ENCODE measurements at regions not wholly inside any gene's neighbourhood (a gene's known extent, or its start where the extent isn't known, plus 50 kb on each side); places are given as distances from the start of the nearest gene placed in this dataset.
A peak's percentile ranks its signal among the peaks of the same experiment; 100 is the strongest.

DNA sequence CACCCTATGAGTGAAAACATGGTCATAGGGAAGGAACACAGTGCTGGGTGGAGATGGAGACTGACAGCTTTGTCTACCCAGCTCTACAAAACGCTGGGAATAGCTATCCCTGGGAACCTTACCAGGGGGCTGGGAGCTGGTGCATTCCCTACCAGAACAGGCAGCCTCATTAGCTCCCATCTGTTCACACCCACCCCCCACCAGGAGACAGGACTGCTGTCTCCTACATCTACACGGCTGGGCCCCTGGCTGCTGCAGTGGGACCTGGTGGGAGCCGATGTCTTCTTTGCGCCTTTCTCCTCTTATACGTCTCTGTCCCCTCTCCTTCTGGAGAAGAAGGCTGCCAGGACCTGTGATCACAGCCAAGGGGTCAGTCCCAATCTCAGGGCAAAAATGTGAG is 90.8 kb downstream of the UQCRFS1 start:
- CTCF ChIA-PET (ENCODE audit: partially characterized antibody): no interaction called here
- POLR2A ChIA-PET (ENCODE audit: partially characterized antibody): no interaction called here
- H3K27me3 Mint-ChIP-seq: peaks cover 2 to 5% of the 10 kb centered on the region in 2 donors

GRCh38 chr19:29121684-29122083 is 91.3 kb downstream of the UQCRFS1 start:
- ChIA-PET CTCF (ENCODE audit: partially characterized antibody) (no interaction called here), POLR2A (ENCODE audit: partially characterized antibody) (no interaction called here)
- intact Hi-C loops (cut with micrococcal nuclease): no loop called here
- Histone ChIP-seq H3K27ac (ENCODE audit: low read depth, low read length) (no peak overlapping the region), H3K4me3 (ENCODE audit: low read length in 2 of 2) (no peak overlapping the region), H3K27me3 (ENCODE audit: insufficient read depth, low read length) (no peaks in the 10 kb centered on the region), H3K36me3 (ENCODE audit: insufficient read depth, low read length) (no peaks in the 10 kb centered on the region), H3K9me3 (ENCODE audit: control insufficient read depth in 1 of 2, low read length in 2 of 2) (no peaks in the 10 kb centered on the region), H3K4me1 (ENCODE audit: insufficient read depth, low read length) (no peaks in the 10 kb centered on the region)
- H3K4me1 Mint-ChIP-seq: no peaks in the 10 kb centered on the region
- peaks cover 3 to 30% (median 18%) of the 10 kb centered on the region in 8 donors for H3K9me3 Mint-ChIP-seq
- H3K27me3 Mint-ChIP-seq: peaks cover 2 to 5% of the 10 kb centered on the region in 2 donors
- H3K4me3 Mint-ChIP-seq: no peak overlapping the region
- H3K27ac Mint-ChIP-seq: no peak overlapping the region
- H3K36me3 Mint-ChIP-seq: no peaks in the 10 kb centered on the region
- DNase-seq: no peak

More for the DNA sequence above, 90.8 kb downstream of the UQCRFS1 start:
- Mint-ChIP-seq H3K4me3 (no peak overlapping the region), H3K9me3 (peaks cover 3 to 30% (median 18%) of the 10 kb centered on the region in 8 donors), H3K36me3 (no peaks in the 10 kb centered on the region), H3K27ac (no peak overlapping the region), H3K4me1 (no peaks in the 10 kb centered on the region)
- no peak for DNase-seq
- H3K27me3 ChIP-seq (ENCODE audit: insufficient read depth, low read length): no peaks in the 10 kb centered on the region
- no peaks in the 10 kb centered on the region for H3K36me3 ChIP-seq (ENCODE audit: insufficient read depth, low read length)
- no peak overlapping the region for H3K27ac ChIP-seq (ENCODE audit: low read depth, low read length)
- no peak overlapping the region for H3K4me3 ChIP-seq (ENCODE audit: low read length in 2 of 2)
- intact Hi-C loops (cut with micrococcal nuclease): no loop called here
- no peaks in the 10 kb centered on the region for H3K4me1 ChIP-seq (ENCODE audit: insufficient read depth, low read length)
- H3K9me3 ChIP-seq (ENCODE audit: control insufficient read depth in 1 of 2, low read length in 2 of 2): no peaks in the 10 kb centered on the region

DNA sequence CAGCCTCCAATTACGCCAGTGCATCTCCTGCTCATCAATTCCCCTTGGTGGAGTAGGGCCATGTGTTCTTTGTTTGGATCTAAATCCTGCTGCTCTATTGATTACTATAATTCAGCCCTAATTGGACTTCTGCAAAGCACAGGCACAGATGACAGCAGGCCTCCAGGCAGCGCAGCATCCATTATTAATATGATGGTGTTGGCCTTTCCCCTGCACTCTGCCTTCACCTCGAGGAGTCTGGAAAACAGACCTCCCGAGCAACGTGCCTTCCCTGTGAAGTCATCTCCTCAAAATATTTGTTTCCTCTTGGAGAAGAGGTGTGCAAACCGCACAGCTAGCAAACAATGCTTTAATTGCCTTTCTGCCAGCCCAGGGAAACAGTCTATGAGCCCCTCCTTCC is 92.5 kb downstream of the UQCRFS1 start:
- POLR2A ChIA-PET (ENCODE audit: partially characterized antibody): no interaction called here
- Mint-ChIP-seq H3K4me3 (peak overlapping the region in 1 of 8 donors; percentile 33), H3K4me1 (no peaks in the 10 kb centered on the region), H3K36me3 (no peaks in the 10 kb centered on the region), H3K9me3 (peaks cover 0 to 27% (median 17%) of the 10 kb centered on the region in 8 donors), H3K27ac (no peak overlapping the region), H3K27me3 (peaks cover 2 to 3% of the 10 kb centered on the region in 2 donors)
- intact Hi-C loops (cut with micrococcal nuclease): no loop called here
- H3K36me3 ChIP-seq (ENCODE audit: insufficient read depth, low read length): no peaks in the 10 kb centered on the region
- CTCF ChIA-PET (ENCODE audit: partially characterized antibody): no interaction called here
- no peaks in the 10 kb centered on the region for H3K27me3 ChIP-seq (ENCODE audit: insufficient read depth, low read length)
- DNase-seq: no peak
- H3K27ac ChIP-seq (ENCODE audit: low read depth, low read length): no peak overlapping the region
- H3K9me3 ChIP-seq (ENCODE audit: control insufficient read depth in 1 of 2, low read length in 2 of 2): no peaks in the 10 kb centered on the region
- no peak overlapping the region for H3K4me3 ChIP-seq (ENCODE audit: low read length in 2 of 2)
- no peaks in the 10 kb centered on the region for H3K4me1 ChIP-seq (ENCODE audit: insufficient read depth, low read length)

DNA sequence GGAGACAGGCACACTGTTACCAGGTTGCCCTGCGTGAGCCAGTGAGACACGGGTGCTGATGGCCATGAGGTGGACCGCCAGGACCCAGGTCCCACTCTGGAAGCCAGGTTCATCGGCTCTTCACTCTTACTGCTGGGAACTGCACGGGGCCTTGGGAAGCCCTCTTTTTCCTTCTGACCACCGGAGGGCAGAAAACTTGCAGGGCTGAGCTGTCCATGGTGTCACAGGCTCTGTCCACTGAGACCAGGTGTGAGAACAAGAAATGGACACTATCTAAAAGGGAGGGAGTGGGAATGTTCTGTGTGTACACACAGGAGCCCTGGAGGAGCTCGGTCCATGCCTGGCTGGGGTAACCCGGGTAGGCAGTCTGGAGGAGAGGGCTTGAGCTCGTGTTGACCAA is 93.4 kb downstream of the UQCRFS1 start:
- no peak for DNase-seq
- Histone ChIP-seq H3K36me3 (ENCODE audit: insufficient read depth, low read length) (no peaks in the 10 kb centered on the region), H3K9me3 (ENCODE audit: control insufficient read depth in 1 of 2, low read length in 2 of 2) (no peaks in the 10 kb centered on the region), H3K27me3 (ENCODE audit: insufficient read depth, low read length) (no peaks in the 10 kb centered on the region), H3K4me3 (ENCODE audit: low read length in 2 of 2) (no peak overlapping the region), H3K4me1 (ENCODE audit: insufficient read depth, low read length) (no peaks in the 10 kb centered on the region), H3K27ac (ENCODE audit: low read depth, low read length) (no peak overlapping the region)
- intact Hi-C loops (cut with micrococcal nuclease): no loop called here
- no peaks in the 10 kb centered on the region for H3K4me1 Mint-ChIP-seq
- CTCF ChIA-PET (ENCODE audit: partially characterized antibody): no interaction called here
- H3K27ac Mint-ChIP-seq: no peak overlapping the region
- POLR2A ChIA-PET (ENCODE audit: partially characterized antibody): no interaction called here
- no peaks in the 10 kb centered on the region for H3K36me3 Mint-ChIP-seq
- peaks cover 2 to 3% of the 10 kb centered on the region in 2 donors for H3K27me3 Mint-ChIP-seq
- H3K9me3 Mint-ChIP-seq: peaks cover 0 to 21% (median 12%) of the 10 kb centered on the region in 8 donors
- H3K4me3 Mint-ChIP-seq: no peak overlapping the region

DNA sequence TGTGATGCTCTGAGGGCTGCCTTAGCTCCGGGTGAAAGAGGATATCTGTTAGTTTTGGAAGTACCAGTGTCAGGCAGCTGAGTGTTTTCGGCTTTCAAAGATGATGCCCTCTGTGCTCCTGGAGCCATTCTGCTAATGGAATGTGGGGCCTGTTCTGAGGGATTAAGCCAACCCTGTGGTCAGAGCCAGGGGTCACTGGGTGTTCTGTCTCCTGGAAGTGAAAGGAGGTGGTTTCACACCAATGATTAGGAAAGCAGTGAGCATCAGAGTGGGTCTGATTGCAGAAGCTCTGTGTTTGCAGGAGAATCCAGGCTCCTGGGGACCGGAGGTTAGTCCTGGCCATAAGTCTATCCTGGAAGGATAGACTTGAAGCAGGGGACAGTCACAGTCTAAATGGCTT is 94.6 kb downstream of the UQCRFS1 start:
- H3K9me3 Mint-ChIP-seq: peaks cover 0 to 12% (median 6%) of the 10 kb centered on the region in 8 donors
- CTCF ChIA-PET (ENCODE audit: partially characterized antibody): no interaction called here

DNA sequence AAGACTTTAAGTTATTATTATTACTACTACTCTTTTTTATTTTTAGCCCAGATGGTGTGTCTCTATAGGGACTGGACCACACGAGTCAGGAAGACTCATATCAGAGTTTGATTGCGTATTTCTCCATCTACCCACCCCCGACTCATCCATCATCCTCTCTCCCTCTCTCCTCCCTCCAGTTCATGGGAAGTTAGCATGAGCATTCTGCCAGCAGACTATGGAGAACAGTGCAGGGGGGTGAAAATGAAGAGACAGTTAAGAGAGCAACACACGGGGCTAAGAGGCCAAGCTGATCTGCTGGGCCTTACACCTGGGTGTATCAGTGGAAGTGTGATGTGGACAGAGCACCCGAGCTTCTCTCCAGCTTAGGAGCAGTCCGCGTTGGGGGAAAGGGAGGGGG is 95.0 kb downstream of the UQCRFS1 start:
- no peaks in the 10 kb centered on the region for H3K9me3 ChIP-seq (ENCODE audit: control insufficient read depth in 1 of 2, low read length in 2 of 2)
- Mint-ChIP-seq H3K4me1 (no peaks in the 10 kb centered on the region), H3K4me3 (no peak overlapping the region), H3K27me3 (peaks cover 0 to 2% of the 10 kb centered on the region in 2 donors), H3K9me3 (peaks cover 0 to 10% (median 4%) of the 10 kb centered on the region in 8 donors), H3K36me3 (no peaks in the 10 kb centered on the region), H3K27ac (no peak overlapping the region)
- no peak for DNase-seq
- intact Hi-C loops (cut with micrococcal nuclease): no loop called here
- H3K27ac ChIP-seq (ENCODE audit: low read depth, low read length): no peak overlapping the region
- POLR2A ChIA-PET (ENCODE audit: partially characterized antibody): no interaction called here
- H3K27me3 ChIP-seq (ENCODE audit: insufficient read depth, low read length): no peaks in the 10 kb centered on the region
- no peak overlapping the region for H3K4me3 ChIP-seq (ENCODE audit: low read length in 2 of 2)
- no peaks in the 10 kb centered on the region for H3K36me3 ChIP-seq (ENCODE audit: insufficient read depth, low read length)
- no peaks in the 10 kb centered on the region for H3K4me1 ChIP-seq (ENCODE audit: insufficient read depth, low read length)
- CTCF ChIA-PET (ENCODE audit: partially characterized antibody): no interaction called here

More for the DNA sequence above, 94.6 kb downstream of the UQCRFS1 start:
- Histone ChIP-seq H3K27ac (ENCODE audit: low read depth, low read length) (no peak overlapping the region), H3K36me3 (ENCODE audit: insufficient read depth, low read length) (no peaks in the 10 kb centered on the region), H3K27me3 (ENCODE audit: insufficient read depth, low read length) (no peaks in the 10 kb centered on the region), H3K4me3 (ENCODE audit: low read length in 2 of 2) (no peak overlapping the region), H3K9me3 (ENCODE audit: control insufficient read depth in 1 of 2, low read length in 2 of 2) (no peaks in the 10 kb centered on the region), H3K4me1 (ENCODE audit: insufficient read depth, low read length) (no peaks in the 10 kb centered on the region)
- intact Hi-C loops (cut with micrococcal nuclease): no loop called here
- Mint-ChIP-seq H3K4me1 (no peaks in the 10 kb centered on the region), H3K27ac (no peak overlapping the region), H3K27me3 (peaks cover 0 to 2% of the 10 kb centered on the region in 2 donors), H3K36me3 (no peaks in the 10 kb centered on the region), H3K4me3 (no peak overlapping the region)
- POLR2A ChIA-PET (ENCODE audit: partially characterized antibody): no interaction called here
- DNase-seq: no peak

DNA sequence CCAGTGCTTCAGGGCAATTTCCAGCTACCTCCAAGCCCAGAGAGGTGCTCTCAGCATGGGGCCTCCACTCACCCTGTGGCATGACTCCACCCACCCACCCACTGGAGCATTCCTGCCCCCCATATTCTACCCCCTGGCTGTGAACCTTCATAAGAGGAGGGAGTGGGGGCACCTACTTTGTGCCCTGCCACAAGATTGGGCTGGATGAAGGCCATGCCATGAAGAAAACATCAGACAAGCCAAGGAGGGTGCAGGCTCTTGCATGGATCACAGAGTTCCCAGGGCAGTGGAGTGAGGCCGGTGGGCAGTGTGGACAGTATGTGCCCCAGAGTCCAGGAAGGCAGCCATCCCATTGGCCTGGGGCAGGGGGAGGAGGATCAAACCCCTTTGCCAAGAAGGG is 97.8 kb downstream of the UQCRFS1 start:
- no peak overlapping the region for H3K4me3 Mint-ChIP-seq
- Histone ChIP-seq H3K9me3 (ENCODE audit: control insufficient read depth in 1 of 2, low read length in 2 of 2) (no peaks in the 10 kb centered on the region), H3K4me3 (ENCODE audit: low read length in 2 of 2) (no peak overlapping the region), H3K27me3 (ENCODE audit: insufficient read depth, low read length) (no peaks in the 10 kb centered on the region), H3K4me1 (ENCODE audit: insufficient read depth, low read length) (no peaks in the 10 kb centered on the region), H3K36me3 (ENCODE audit: insufficient read depth, low read length) (no peaks in the 10 kb centered on the region), H3K27ac (ENCODE audit: low read depth, low read length) (no peak overlapping the region)
- POLR2A ChIA-PET (ENCODE audit: partially characterized antibody): no interaction called here
- H3K4me1 Mint-ChIP-seq: no peaks in the 10 kb centered on the region
- peaks cover 1 to 3% of the 10 kb centered on the region in 2 donors for H3K27me3 Mint-ChIP-seq
- no peak overlapping the region for H3K27ac Mint-ChIP-seq
- H3K9me3 Mint-ChIP-seq: peaks cover 0 to 4% (median 0%) of the 10 kb centered on the region in 8 donors
- intact Hi-C loops (cut with micrococcal nuclease): no loop called here
- DNase-seq: no peak
- no peaks in the 10 kb centered on the region for H3K36me3 Mint-ChIP-seq
- CTCF ChIA-PET (ENCODE audit: partially characterized antibody): no interaction called here

GRCh38 chr19:29113838-29114237 is 99.1 kb downstream of the UQCRFS1 start:
- Mint-ChIP-seq H3K36me3 (no peaks in the 10 kb centered on the region), H3K9me3 (peaks cover 0 to 4% (median 0%) of the 10 kb centered on the region in 8 donors), H3K4me3 (no peak overlapping the region), H3K27ac (no peak overlapping the region), H3K4me1 (no peaks in the 10 kb centered on the region), H3K27me3 (peaks cover 1 to 5% of the 10 kb centered on the region in 2 donors)
- DNase-seq: no peak
- POLR2A ChIA-PET (ENCODE audit: partially characterized antibody): no interaction called here
- H3K27ac ChIP-seq (ENCODE audit: low read depth, low read length): no peak overlapping the region
- no peaks in the 10 kb centered on the region for H3K27me3 ChIP-seq (ENCODE audit: insufficient read depth, low read length)
- H3K4me1 ChIP-seq (ENCODE audit: insufficient read depth, low read length): no peaks in the 10 kb centered on the region
- CTCF ChIA-PET (ENCODE audit: partially characterized antibody): no interaction called here
- intact Hi-C loops (cut with micrococcal nuclease): no loop called here
- no peaks in the 10 kb centered on the region for H3K9me3 ChIP-seq (ENCODE audit: control insufficient read depth in 1 of 2, low read length in 2 of 2)
- no peaks in the 10 kb centered on the region for H3K36me3 ChIP-seq (ENCODE audit: insufficient read depth, low read length)
- no peak overlapping the region for H3K4me3 ChIP-seq (ENCODE audit: low read length in 2 of 2)
